Heart left ventricle (tissue), 16 donors: ENCODE measurements at regions not wholly inside any gene's neighbourhood (a gene's known extent, or its start where the extent isn't known, plus 50 kb on each side); places are given as distances from the start of the nearest gene placed in this dataset.

Source experiments
- ATAC-seq, 4 donors: fragments of 200-7000 bp; cut with Tn5 transposase; one replicate each; pipeline ENCODE4 v1.9.1; 2020 to 2022; ENCODE audit warnings: moderate library complexity in 4 of 4, mild to moderate bottlenecking in 3 of 4, moderate number of reproducible peaks in 1 of 4
- DNase-seq, 5 donors: peaks; one replicate each; pipeline ENCODE4 v3.0.0-alpha.2; 2020
- H3K27ac ChIP-seq, 12 donors: fragments of 200-600 bp; sonication (generic) in 4 of 12; one replicate each; pipeline versions ENCODE4 v1.5.0 to v1.8.0; 2016 to 2022; ENCODE audit warnings: mild to moderate bottlenecking in 2 of 12
- H3K27me3 ChIP-seq, 9 donors: fragments of 200-600 bp; sonication (generic) in 2 of 9; one replicate each; pipeline versions ENCODE4 v1.5.1 to v1.8.0; 2016 to 2022; ENCODE audit warnings: mild to moderate bottlenecking in 3 of 9
- H3K36me3 ChIP-seq, 9 donors: fragments of 200-600 bp; sonication (generic) in 2 of 9; one replicate each; pipeline versions ENCODE4 v1.5.0 to v1.8.0; 2018 to 2022; ENCODE audit warnings: mild to moderate bottlenecking in 2 of 9
- H3K4me1 ChIP-seq, 12 donors: fragments of 200-600 bp; sonication (generic) in 4 of 12; one replicate each; pipeline versions ENCODE4 v1.5.0 to v1.8.0; 2016 to 2022; ENCODE audit warnings: mild to moderate bottlenecking in 3 of 12
- H3K4me3 ChIP-seq, 12 donors: fragments of 200-600 bp; sonication (generic) in 4 of 12; one replicate each; pipeline versions ENCODE4 v1.5.0 to v1.8.0; 2017 to 2022; ENCODE audit warnings: mild to moderate bottlenecking in 9 of 12, moderate library complexity in 4 of 12
- H3K9me3 ChIP-seq, 12 donors: fragments of 200-600 bp; sonication (generic) in 4 of 12; one replicate each; pipeline versions ENCODE4 v1.5.0 to v1.8.0; 2016 to 2022; ENCODE audit warnings: mild to moderate bottlenecking in 1 of 12
- POLR2A ChIP-seq, 2 donors: fragments of 450-650 bp; IDR thresholded peaks; one replicate each; pipeline ENCODE4 v1.6.1; 2017; ENCODE audit warnings: antibody characterized with exemption in 2 of 2, mild to moderate bottlenecking in 2 of 2, moderate library complexity in 2 of 2
- WGBS, 4 donors: extraction: QIAGEN DNeasy Blood & Tissue Kit in 2 of 4; methylation state at CpG; one replicate each; pipeline versions ENCODE4 v1.1.5 to v1.1.7; 2013 to 2018; 5-methylcytosine and 5-hydroxymethylcytosine counted together
- intact Hi-C, 10 donors: fragments of 100-400 bp; cut with DNase I; formaldehyde crosslinking; loops; one replicate each; pipeline versions ENCODE4 v1.11.1 to v1.14.2; 2022
- TF ChIP-seq, protein P1 (sequence below), 12 donors: fragments of 200-600 bp; sonication (generic) in 4 of 12; IDR thresholded peaks; one replicate each; pipeline versions ENCODE4 v1.5.0 to v1.8.0; 2018 to 2022; ENCODE audit warnings: antibody characterized with exemption in 12 of 12, mild to moderate bottlenecking in 5 of 12
- donor health status: ischemic (EF 13 %, LVEDD 7.1; RV severe dilation, severe dysfunction).
- donor health status: healthy with polysubstance abuse.
- donor health status: DM: no; HTN: yes; CAD: no.
- donor health status: DM: no; HTN: no; CAD: no.
- donor health status: ischemic (EF 25% LVEDD 6.9; RV normal size, moderate dysfunction).
- donor health status: ischemic (EF 25% LVEDD 5.7; RV mildly dilated, moderate dysfunction).
- donor health status: healthy.
- donor health status: DM: yes; HTN: yes; CAD: no.
- donor health status: ischemic (EF 35%, LVEDD 5.7; RV mildly dilated, moderate dysfunction).
- donor health status: nonischemic (EF 11% LVEDD 7.7; RV severe dilation, severe dysfunction).
- donor health status: DM: yes; HTN: yes; CAD: no.
- donor health status: PGD.
- donor health status: ischemic (EF 29% LVEDD 5.4; RV normal size, mild dysfunction).
- donor health status: nonischemic (EF 23%, LVEDD 6.1; RV moderate dilation, normal function).

DNA sequence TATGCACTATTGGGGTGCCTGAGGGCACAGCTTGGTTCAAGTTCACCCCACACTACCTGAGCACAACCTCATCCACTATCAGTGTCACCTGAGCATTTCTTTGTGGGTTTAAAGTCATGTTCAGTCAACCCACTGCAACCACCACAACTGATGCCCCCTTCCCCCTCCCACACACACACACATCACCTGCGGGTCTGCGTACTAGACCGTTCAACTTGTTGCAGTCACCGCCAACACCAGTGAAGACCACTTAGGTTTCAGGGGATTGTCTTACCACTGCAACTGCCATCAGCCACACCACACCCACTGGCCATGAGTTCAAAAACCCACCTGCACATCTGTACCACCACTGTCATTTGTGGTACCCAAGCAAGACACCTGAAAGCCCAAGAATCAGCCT lies 355.0 kb downstream of the SH3BGRL start:
- H3K4me1 ChIP-seq: no peaks in the 10 kb centered on the region
- ATAC-seq (no peak), DNase-seq (no peak)
- intact Hi-C loops: no loop called here
- TF ChIP-seq POLR2A (IDR thresholded peaks at IDR 0.05): no peak
- TF ChIP-seq, protein P1, sequence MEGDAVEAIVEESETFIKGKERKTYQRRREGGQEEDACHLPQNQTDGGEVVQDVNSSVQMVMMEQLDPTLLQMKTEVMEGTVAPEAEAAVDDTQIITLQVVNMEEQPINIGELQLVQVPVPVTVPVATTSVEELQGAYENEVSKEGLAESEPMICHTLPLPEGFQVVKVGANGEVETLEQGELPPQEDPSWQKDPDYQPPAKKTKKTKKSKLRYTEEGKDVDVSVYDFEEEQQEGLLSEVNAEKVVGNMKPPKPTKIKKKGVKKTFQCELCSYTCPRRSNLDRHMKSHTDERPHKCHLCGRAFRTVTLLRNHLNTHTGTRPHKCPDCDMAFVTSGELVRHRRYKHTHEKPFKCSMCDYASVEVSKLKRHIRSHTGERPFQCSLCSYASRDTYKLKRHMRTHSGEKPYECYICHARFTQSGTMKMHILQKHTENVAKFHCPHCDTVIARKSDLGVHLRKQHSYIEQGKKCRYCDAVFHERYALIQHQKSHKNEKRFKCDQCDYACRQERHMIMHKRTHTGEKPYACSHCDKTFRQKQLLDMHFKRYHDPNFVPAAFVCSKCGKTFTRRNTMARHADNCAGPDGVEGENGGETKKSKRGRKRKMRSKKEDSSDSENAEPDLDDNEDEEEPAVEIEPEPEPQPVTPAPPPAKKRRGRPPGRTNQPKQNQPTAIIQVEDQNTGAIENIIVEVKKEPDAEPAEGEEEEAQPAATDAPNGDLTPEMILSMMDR (IDR thresholded peaks at IDR 0.05): no peak
- WGBS, 4 donors: 91 to 98% (median 97%) methylated on average over 4 of the region's 4 CpGs
- H3K36me3 ChIP-seq: no peaks in the 10 kb centered on the region
- no peak overlapping the region for H3K4me3 ChIP-seq
- peaks cover 0 to 4% (median 0%) of the 10 kb centered on the region in 12 donors for H3K9me3 ChIP-seq
- peaks cover 0 to 8% (median 0%) of the 10 kb centered on the region in 9 donors for H3K27me3 ChIP-seq
- no peak overlapping the region for H3K27ac ChIP-seq

DNA sequence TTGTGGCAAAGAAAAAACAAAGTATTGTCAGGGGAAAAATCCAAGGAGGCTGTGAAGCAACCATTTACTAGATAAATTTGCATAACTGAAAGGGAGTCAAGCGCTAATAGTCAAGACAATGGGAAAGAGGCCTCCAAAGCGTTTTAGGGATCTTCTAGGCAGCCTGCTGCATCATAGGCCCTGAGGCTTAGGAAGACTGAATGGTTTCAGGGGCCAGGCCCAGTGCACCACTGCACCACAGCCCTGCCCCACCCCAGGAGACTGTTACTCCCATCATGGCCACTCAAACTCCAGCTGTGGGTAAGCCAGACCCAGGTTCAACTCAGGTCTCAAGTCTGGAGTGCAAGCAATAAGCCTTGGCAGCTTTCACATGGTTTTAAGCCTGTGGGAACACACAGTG lies 362.9 kb downstream of the SH3BGRL start:
- no peak overlapping the region for H3K4me3 ChIP-seq

DNA sequence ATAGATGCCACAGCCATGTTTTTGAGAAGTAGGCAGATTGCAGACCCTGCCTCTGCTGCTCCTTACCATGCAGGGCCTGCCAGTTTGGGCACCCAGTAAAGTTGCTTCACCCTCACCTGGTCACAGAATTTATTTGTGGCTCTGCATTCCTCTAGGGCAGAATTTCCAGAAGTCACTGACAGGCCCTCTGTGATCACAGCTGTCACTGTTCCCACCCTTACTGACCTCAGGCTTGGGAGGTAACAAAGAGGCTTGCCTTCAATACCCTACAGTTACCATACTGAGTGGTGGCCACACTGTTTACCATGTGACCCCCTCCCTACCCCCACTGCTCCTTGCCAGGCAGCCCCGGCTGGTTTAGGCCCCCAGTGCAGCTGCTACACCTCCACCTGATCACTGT lies 375.1 kb downstream of the SH3BGRL start:
- 67 to 100% (median 78%) methylated on average over 1 of the region's 1 CpG for WGBS, 4 donors
- ATAC-seq (peak in 1 of 4 donors; percentile 36), DNase-seq (no peak)
- intact Hi-C loops: no loop called here
- Histone ChIP-seq H3K9me3 (peaks cover 0 to 4% (median 0%) of the 10 kb centered on the region in 12 donors), H3K36me3 (no peaks in the 10 kb centered on the region), H3K27me3 (no peaks in the 10 kb centered on the region), H3K27ac (no peak overlapping the region), H3K4me1 (no peaks in the 10 kb centered on the region), H3K4me3 (no peak overlapping the region)
- TF ChIP-seq, protein P1 (IDR thresholded peaks at IDR 0.05): no peak
- no peak for TF ChIP-seq POLR2A (IDR thresholded peaks at IDR 0.05)

More for the DNA sequence above, 362.9 kb downstream of the SH3BGRL start:
- Histone ChIP-seq H3K27me3 (no peaks in the 10 kb centered on the region), H3K9me3 (no peaks in the 10 kb centered on the region), H3K4me1 (no peaks in the 10 kb centered on the region), H3K27ac (no peak overlapping the region), H3K36me3 (no peaks in the 10 kb centered on the region)
- 58 to 71% (median 68%) methylated on average over 2 of the region's 2 CpGs for WGBS, 4 donors
- no peak for TF ChIP-seq POLR2A (IDR thresholded peaks at IDR 0.05)
- TF ChIP-seq, protein P1 (IDR thresholded peaks at IDR 0.05): no peak
- ATAC-seq (no peak), DNase-seq (no peak)
- intact Hi-C loops: no loop called here

DNA sequence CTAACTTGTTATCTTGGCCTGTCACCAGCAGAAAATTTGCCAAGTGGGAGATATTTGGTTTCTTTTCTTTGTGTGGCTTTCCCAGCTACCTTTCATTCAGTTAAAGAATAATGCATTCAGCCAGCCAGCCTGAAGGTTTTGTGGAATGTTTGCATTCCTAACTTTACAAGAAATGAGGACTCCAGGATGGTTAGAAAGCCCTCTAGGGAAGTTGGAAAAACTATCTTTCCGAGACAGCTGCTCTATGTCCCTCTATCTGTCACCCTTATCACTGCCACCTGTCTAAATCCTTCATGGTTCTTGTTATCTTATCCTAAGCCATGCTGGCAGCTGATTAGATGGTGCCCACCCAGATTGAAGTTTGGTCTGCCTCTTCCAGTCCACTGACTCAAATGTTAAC lies 384.2 kb downstream of the SH3BGRL start:
- TF ChIP-seq, protein P1 (IDR thresholded peaks at IDR 0.05): no peak
- TF ChIP-seq POLR2A (IDR thresholded peaks at IDR 0.05): no peak
- Histone ChIP-seq H3K4me3 (no peak overlapping the region), H3K9me3 (no peaks in the 10 kb centered on the region), H3K4me1 (no peaks in the 10 kb centered on the region), H3K27me3 (no peaks in the 10 kb centered on the region), H3K27ac (no peak overlapping the region), H3K36me3 (no peaks in the 10 kb centered on the region)
- DNase-seq: no peak
- 5 to 17% (median 10%) methylated on average over 1 of the region's 1 CpG for WGBS, 4 donors
- intact Hi-C loops: no loop called here
- ATAC-seq: no peak
